ENCODE measurements at regions not wholly inside any gene's neighbourhood (a gene's known extent, or its start where the extent isn't known, plus 50 kb on each side); places are given as distances from the start of the nearest gene placed in this dataset.

- no peak overlapping the region for H3K27ac ChIP-seq
- no peak for TF ChIP-seq ZFX (IDR thresholded peaks at IDR 0.05)
- no peak for TF ChIP-seq CTCF (conservative IDR thresholded peaks at IDR 0.05)
Measured at GRCh38 chr15:29457729-29458128, 188.1 kb upstream of the NSMCE3 start.

GRCh38 chr15:29456964-29457363, 187.3 kb upstream of the NSMCE3 start:
- TF ChIP-seq ZFX (IDR thresholded peaks at IDR 0.05) (no peak), CTCF (conservative IDR thresholded peaks at IDR 0.05) (no peak)
- H3K27ac ChIP-seq, result no peak overlapping the region

- H3K27ac ChIP-seq, result no peak overlapping the region
- no peak for TF ChIP-seq CTCF (conservative IDR thresholded peaks at IDR 0.05)
- no peak for TF ChIP-seq ZFX (IDR thresholded peaks at IDR 0.05)
Measured at GRCh38 chr15:29456255-29456654, 186.6 kb upstream of the NSMCE3 start.

- no peak overlapping the region for H3K27ac ChIP-seq
- no peak for TF ChIP-seq CTCF (conservative IDR thresholded peaks at IDR 0.05)
- no peak for TF ChIP-seq ZFX (IDR thresholded peaks at IDR 0.05)
Measured at GRCh38 chr15:29455530-29455929, 185.9 kb upstream of the NSMCE3 start.

GRCh38 chr15:29455055-29455454, 185.4 kb upstream of the NSMCE3 start:
- TF ChIP-seq ZFX (IDR thresholded peaks at IDR 0.05), result no peak
- H3K27ac ChIP-seq, result no peak overlapping the region

GRCh38 chr15:29454506-29454905, 184.9 kb upstream of the NSMCE3 start:
- TF ChIP-seq ZFX (IDR thresholded peaks at IDR 0.05), result no peak
- TF ChIP-seq CTCF (conservative IDR thresholded peaks at IDR 0.05), result no peak
- no peak overlapping the region for H3K27ac ChIP-seq

- TF ChIP-seq CTCF (conservative IDR thresholded peaks at IDR 0.05), result no peak
- TF ChIP-seq ZFX (IDR thresholded peaks at IDR 0.05), result no peak
- H3K27ac ChIP-seq, result no peak overlapping the region
Measured at GRCh38 chr15:29452881-29453731, 183.5 kb upstream of the NSMCE3 start.

Data from C4-2B (cell line).